SU-DHL-6 (cell line): ENCODE measurements at regions not wholly inside any gene's neighbourhood (a gene's known extent, or its start where the extent isn't known, plus 50 kb on each side); places are given as distances from the start of the nearest gene placed in this dataset.
"Not testable (repeated sequence)": the region's sequence is repeated elsewhere in the genome, so short reads cannot be mapped to it uniquely, and the experiment has no call there.

Source experiments
- H2AFZ ChIP-seq: fragments of 200-600 bp; sonication (generic); 2 replicates; pipeline ENCODE4 v1.6.1; 2014; ENCODE audit warnings: low read depth, mild to moderate bottlenecking, moderate library complexity, mixed read lengths, antibody characterized with exemption, low read length; ENCODE audit not compliant: severe bottlenecking
- H3F3A ChIP-seq: fragments of 200-600 bp; shearing (Covaris generic); 2 replicates; pipeline ENCODE4 v1.6.0; 2016; ENCODE audit warnings: antibody characterized with exemption, mild to moderate bottlenecking; ENCODE audit not compliant: insufficient read depth
- H3K27ac ChIP-seq: fragments of 200-600 bp; sonication (generic); 2 replicates; pipeline ENCODE4 v1.5.1; 2016; ENCODE audit warnings: low read depth, mild to moderate bottlenecking, low read length, moderate library complexity, mixed read lengths
- H3K27me3 ChIP-seq: fragments of 200-600 bp; sonication (generic), shearing (Covaris generic); 2 replicates; pipeline ENCODE4 v1.6.0; 2014; ENCODE audit warnings: mild to moderate bottlenecking, low read length
- H3K36me3 ChIP-seq: fragments of 200-600 bp; sonication (generic); 2 replicates; pipeline ENCODE4 v1.6.1; 2014; ENCODE audit warnings: mild to moderate bottlenecking, low read length, mixed read lengths
- H3K4me2 ChIP-seq: fragments of 300-600, 200-600 bp; shearing (Covaris generic), sonication (generic); 2 replicates; pipeline ENCODE4 v1.6.0; 2014; ENCODE audit warnings: low read length, low read depth, mild to moderate bottlenecking; ENCODE audit not compliant: poor library complexity, severe bottlenecking
- H3K4me3 ChIP-seq: fragments of 200-600 bp; sonication (generic); 2 replicates; pipeline ENCODE4 v1.5.1; 2014; ENCODE audit warnings: antibody characterized with exemption, low read length, mild to moderate bottlenecking, mixed read lengths; ENCODE audit not compliant: insufficient read depth, poor library complexity, severe bottlenecking
- H3K79me2 ChIP-seq: fragments of 200-600 bp; sonication (generic); 2 replicates; pipeline ENCODE4 v1.6.1; 2014; ENCODE audit warnings: mild to moderate bottlenecking, low read length, moderate library complexity; ENCODE audit not compliant: insufficient read depth
- H3K9ac ChIP-seq: fragments of 200-600 bp; sonication (generic); 2 replicates; pipeline ENCODE4 v1.7.0; 2014; ENCODE audit warnings: mild to moderate bottlenecking, low read length
- H3K9me2 ChIP-seq: fragments of 200-600 bp; sonication (generic); replicated peaks from 2 replicates; pipeline ENCODE4 v1.6.1; 2014; ENCODE audit warnings: low read length; ENCODE audit not compliant: insufficient read depth
- H3K9me3 ChIP-seq: fragments of 200-600 bp; sonication (generic); 2 replicates; pipeline ENCODE4 v1.6.1; 2014; ENCODE audit warnings: low read length, mixed read lengths; ENCODE audit not compliant: insufficient read depth
- H4K20me1 ChIP-seq: fragments of 200-600 bp; sonication (generic); 2 replicates; pipeline ENCODE4 v1.6.1; 2014; ENCODE audit warnings: low read depth, mild to moderate bottlenecking, antibody characterized with exemption, low read length, moderate library complexity, mixed read lengths
- CTCF ChIP-seq: fragments of 200-600 bp; sonication (generic); IDR thresholded peaks from one replicate; pipeline ENCODE4 v1.5.1; 2017; ENCODE audit warnings: antibody characterized with exemption, mild to moderate bottlenecking, low read length, moderate library complexity; ENCODE audit not compliant: insufficient read depth, poor library complexity, severe bottlenecking
- EZH2phosphoT487 ChIP-seq: fragments of 200-600 bp; sonication (generic), shearing (Covaris generic); conservative IDR thresholded peaks from 2 replicates; pipeline ENCODE4 v1.6.1; 2018; ENCODE audit warnings: mild to moderate bottlenecking, antibody characterized with exemption, low read length, moderate library complexity, mixed read lengths

- TF ChIP-seq EZH2phosphoT487 (no peak), CTCF (no peak)
- H3K9me3 ChIP-seq: no peaks in the 10 kb centered on the region
These were observed 598.1 kb downstream of the DNAH5 start for GRCh38 chr5:13346401-13346800.

GRCh38 chr5:13339093-13339492 is 605.4 kb downstream of the DNAH5 start:
- H3K4me3 ChIP-seq: no peak overlapping the region
- no peaks in the 10 kb centered on the region for H3K36me3 ChIP-seq
- TF ChIP-seq EZH2phosphoT487 (no peak), CTCF (no peak)
- no peaks in the 10 kb centered on the region for H3K9me2 ChIP-seq
- H3F3A ChIP-seq: no peaks in the 10 kb centered on the region
- H3K27me3 ChIP-seq: no peaks in the 10 kb centered on the region
- no peaks in the 10 kb centered on the region for H4K20me1 ChIP-seq
- H3K27ac ChIP-seq: no peak overlapping the region
- no peak overlapping the region for H3K9ac ChIP-seq
- no peaks in the 10 kb centered on the region for H3K9me3 ChIP-seq
- no peaks in the 10 kb centered on the region for H3K79me2 ChIP-seq
- H2AFZ ChIP-seq: no peak overlapping the region
- H3K4me2 ChIP-seq: no peak overlapping the region

More at GRCh38 chr5:13346401-13346800, 598.1 kb downstream of the DNAH5 start:
- no peaks in the 10 kb centered on the region for H3K9me2 ChIP-seq
- no peaks in the 10 kb centered on the region for H3K79me2 ChIP-seq
- no peak overlapping the region for H3K27ac ChIP-seq
- no peak overlapping the region for H3K4me2 ChIP-seq
- H4K20me1 ChIP-seq: no peaks in the 10 kb centered on the region
- no peaks in the 10 kb centered on the region for H3K36me3 ChIP-seq
- H3F3A ChIP-seq: no peaks in the 10 kb centered on the region
- no peaks in the 10 kb centered on the region for H3K27me3 ChIP-seq
- no peak overlapping the region for H2AFZ ChIP-seq
- H3K9ac ChIP-seq: no peak overlapping the region
- H3K4me3 ChIP-seq: no peak overlapping the region

GRCh38 chr5:13335026-13335425 is 609.5 kb downstream of the DNAH5 start:
- not testable (repeated sequence) for H3K9ac ChIP-seq, H3K79me2 ChIP-seq, H3F3A ChIP-seq, H3K36me3 ChIP-seq, H3K27me3 ChIP-seq, H3K27ac ChIP-seq, H3K4me3 ChIP-seq, H3K9me2 ChIP-seq, H3K9me3 ChIP-seq, H2AFZ ChIP-seq, H4K20me1 ChIP-seq, H3K4me2 ChIP-seq

- no peaks in the 10 kb centered on the region for H3K27me3 ChIP-seq
- TF ChIP-seq CTCF (no peak), EZH2phosphoT487 (no peak)
- H3K27ac ChIP-seq: no peak overlapping the region
- no peaks in the 10 kb centered on the region for H3K36me3 ChIP-seq
- no peaks in the 10 kb centered on the region for H3K9me2 ChIP-seq
- no peaks in the 10 kb centered on the region for H3K79me2 ChIP-seq
- no peaks in the 10 kb centered on the region for H3F3A ChIP-seq
- no peak overlapping the region for H2AFZ ChIP-seq
- no peak overlapping the region for H3K4me2 ChIP-seq
- no peaks in the 10 kb centered on the region for H3K9me3 ChIP-seq
- no peak overlapping the region for H3K9ac ChIP-seq
- H4K20me1 ChIP-seq: no peaks in the 10 kb centered on the region
- no peak overlapping the region for H3K4me3 ChIP-seq
These were observed 612.9 kb downstream of the DNAH5 start for GRCh38 chr5:13331585-13331984.
